Hepatocyte (in vitro differentiated cells): ENCODE measurements at regions not wholly inside any gene's neighbourhood (a gene's known extent, or its start where the extent isn't known, plus 50 kb on each side); places are given as distances from the start of the nearest gene placed in this dataset.

Experiments
- DNase-seq: peaks from one replicate; pipeline ENCODE4 v3.0.0-alpha.2; 2016; ENCODE audit warnings: low spot score
- H2AFZ ChIP-seq: fragments of 200-600 bp; sonication (generic); 2 replicates; pipeline ENCODE4 v1.6.0; 2016; ENCODE audit warnings: antibody characterized with exemption, mild to moderate bottlenecking
- H3K27ac ChIP-seq: fragments of 200-600 bp; sonication (generic); 2 replicates; pipeline ENCODE4 v1.5.1; 2016; ENCODE audit warnings: mild to moderate bottlenecking
- H3K27me3 ChIP-seq: fragments of 200-600 bp; sonication (generic); 2 replicates; pipeline ENCODE4 v1.6.1; 2016
- H3K36me3 ChIP-seq: fragments of 200-600 bp; sonication (generic); replicated peaks from 2 replicates; pipeline ENCODE4 v1.5.1; 2016; ENCODE audit warnings: low read depth; ENCODE audit not compliant: insufficient read depth
- H3K4me1 ChIP-seq: fragments of 200-600 bp; sonication (generic); 2 replicates; pipeline ENCODE4 v1.5.1; 2016; ENCODE audit warnings: mild to moderate bottlenecking, moderate library complexity; ENCODE audit not compliant: insufficient read depth
- H3K4me2 ChIP-seq: fragments of 200-600 bp; sonication (generic); 2 replicates; pipeline ENCODE4 v1.6.0; 2016
- H3K4me3 ChIP-seq: fragments of 200-600 bp; sonication (generic); 2 replicates; pipeline ENCODE4 v1.5.1; 2016; ENCODE audit warnings: mild to moderate bottlenecking
- H3K79me2 ChIP-seq: fragments of 200-600 bp; sonication (generic); 2 replicates; pipeline ENCODE4 v1.6.0; 2017; ENCODE audit warnings: mild to moderate bottlenecking
- H3K9me2 ChIP-seq: fragments of 200-600 bp; sonication (generic); replicated peaks from 2 replicates; pipeline ENCODE4 v1.6.0; 2017; ENCODE audit warnings: mild to moderate bottlenecking; ENCODE audit not compliant: insufficient read depth
- H3K9me3 ChIP-seq: fragments of 200-600 bp; sonication (generic); 2 replicates; pipeline ENCODE4 v1.5.1; 2016; ENCODE audit warnings: low read depth, mild to moderate bottlenecking
- H4K20me1 ChIP-seq: fragments of 200-600 bp; sonication (generic); 2 replicates; pipeline ENCODE4 v1.6.0; 2016; ENCODE audit warnings: mild to moderate bottlenecking; ENCODE audit not compliant: insufficient read depth, poor library complexity, severe bottlenecking
- EZH2 ChIP-seq: fragments of 200-600 bp; sonication (generic); IDR thresholded peaks from 2 replicates; pipeline ENCODE4 v1.6.1; 2016; ENCODE audit warnings: antibody characterized with exemption, mild to moderate bottlenecking, borderline replicate concordance
- EZH2phosphoT487 ChIP-seq: fragments of 200-600 bp; sonication (generic); IDR thresholded peaks from one replicate; pipeline ENCODE4 v1.6.1; 2018; ENCODE audit warnings: antibody characterized with exemption, mild to moderate bottlenecking, low read depth, moderate library complexity; ENCODE audit not compliant: unreplicated experiment, severe bottlenecking
- WGBS: methylation state at CpG from one replicate; pipeline ENCODE4 v1.1.6; 2016; ENCODE audit warnings: low lambda C conversion rate; ENCODE audit errors: missing lambda C conversion rate; 5-methylcytosine and 5-hydroxymethylcytosine counted together
- TF ChIP-seq, protein P1 (sequence below): fragments of 200-600 bp; sonication (generic); IDR thresholded peaks from 2 replicates; pipeline ENCODE4 v1.5.1; 2016; ENCODE audit warnings: antibody characterized with exemption, mild to moderate bottlenecking; ENCODE audit not compliant: poor library complexity

DNA sequence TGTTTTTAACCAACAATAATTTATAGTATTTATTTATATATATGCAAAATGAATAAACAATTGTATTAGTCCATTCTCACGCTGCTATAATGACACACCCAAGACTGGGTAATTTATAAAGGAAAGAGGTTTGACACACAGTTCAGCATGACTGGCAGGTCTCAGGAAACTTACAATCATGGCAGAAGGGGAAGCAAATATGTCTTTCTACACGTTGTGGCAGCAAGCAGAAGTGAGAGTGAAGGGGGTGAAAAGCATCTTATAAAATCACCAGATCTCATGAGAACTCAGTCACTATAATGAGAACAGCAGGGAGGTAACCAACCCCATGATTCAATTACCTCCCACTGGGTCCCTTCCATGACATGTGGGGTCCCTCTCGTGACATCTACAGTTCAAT is 162.8 kb upstream of the SLITRK3 start:
- Histone ChIP-seq H3K4me3 (no peak overlapping the region), H3K9me3 (no peaks in the 10 kb centered on the region), H3K36me3 (no peaks in the 10 kb centered on the region), H3K4me1 (no peaks in the 10 kb centered on the region), H3K27ac (no peak overlapping the region), H3K27me3 (no peaks in the 10 kb centered on the region), H3K79me2 (no peaks in the 10 kb centered on the region), H4K20me1 (no peaks in the 10 kb centered on the region), H3K9me2 (no peaks in the 10 kb centered on the region), H2AFZ (no peak overlapping the region), H3K4me2 (no peak overlapping the region)
- DNase-seq = no peak
- no peak for TF ChIP-seq EZH2phosphoT487
- TF ChIP-seq EZH2 = no peak
- TF ChIP-seq, protein P1, sequence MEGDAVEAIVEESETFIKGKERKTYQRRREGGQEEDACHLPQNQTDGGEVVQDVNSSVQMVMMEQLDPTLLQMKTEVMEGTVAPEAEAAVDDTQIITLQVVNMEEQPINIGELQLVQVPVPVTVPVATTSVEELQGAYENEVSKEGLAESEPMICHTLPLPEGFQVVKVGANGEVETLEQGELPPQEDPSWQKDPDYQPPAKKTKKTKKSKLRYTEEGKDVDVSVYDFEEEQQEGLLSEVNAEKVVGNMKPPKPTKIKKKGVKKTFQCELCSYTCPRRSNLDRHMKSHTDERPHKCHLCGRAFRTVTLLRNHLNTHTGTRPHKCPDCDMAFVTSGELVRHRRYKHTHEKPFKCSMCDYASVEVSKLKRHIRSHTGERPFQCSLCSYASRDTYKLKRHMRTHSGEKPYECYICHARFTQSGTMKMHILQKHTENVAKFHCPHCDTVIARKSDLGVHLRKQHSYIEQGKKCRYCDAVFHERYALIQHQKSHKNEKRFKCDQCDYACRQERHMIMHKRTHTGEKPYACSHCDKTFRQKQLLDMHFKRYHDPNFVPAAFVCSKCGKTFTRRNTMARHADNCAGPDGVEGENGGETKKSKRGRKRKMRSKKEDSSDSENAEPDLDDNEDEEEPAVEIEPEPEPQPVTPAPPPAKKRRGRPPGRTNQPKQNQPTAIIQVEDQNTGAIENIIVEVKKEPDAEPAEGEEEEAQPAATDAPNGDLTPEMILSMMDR = no peak
- WGBS = 74% methylated on average over 3 of the region's 3 CpGs

DNA sequence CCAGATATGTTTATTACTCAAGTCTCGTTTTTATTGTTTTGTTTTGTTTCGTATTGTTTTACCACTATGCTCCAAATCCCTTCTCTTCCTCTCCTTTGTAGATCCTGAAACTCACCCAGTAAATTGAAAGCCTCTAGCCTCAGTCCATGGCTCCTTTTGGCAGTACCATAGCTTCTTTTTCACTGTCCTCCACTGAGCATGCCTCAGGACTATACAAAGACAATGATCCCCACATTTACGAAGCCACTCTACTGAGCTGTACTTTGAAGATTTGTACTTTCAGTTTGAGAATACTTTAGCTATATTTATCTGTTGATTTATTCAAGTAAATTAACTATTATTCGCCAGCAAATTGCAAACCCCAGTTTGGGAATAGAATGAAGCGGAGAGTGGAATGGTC is 159.1 kb upstream of the SLITRK3 start:
- no peaks in the 10 kb centered on the region for H4K20me1 ChIP-seq
- TF ChIP-seq EZH2phosphoT487 (no peak), EZH2 (no peak)
- TF ChIP-seq, protein P1 = no peak
- DNase-seq = no peak
- no peaks in the 10 kb centered on the region for H3K9me3 ChIP-seq
- WGBS = 89% methylated on average over 5 of the region's 5 CpGs
- H2AFZ ChIP-seq = no peak overlapping the region
- no peak overlapping the region for H3K27ac ChIP-seq
- no peaks in the 10 kb centered on the region for H3K36me3 ChIP-seq
- no peaks in the 10 kb centered on the region for H3K4me1 ChIP-seq
- H3K4me3 ChIP-seq = no peak overlapping the region
- H3K27me3 ChIP-seq = no peaks in the 10 kb centered on the region
- H3K9me2 ChIP-seq = no peaks in the 10 kb centered on the region
- H3K4me2 ChIP-seq = no peak overlapping the region
- H3K79me2 ChIP-seq = no peaks in the 10 kb centered on the region

DNA sequence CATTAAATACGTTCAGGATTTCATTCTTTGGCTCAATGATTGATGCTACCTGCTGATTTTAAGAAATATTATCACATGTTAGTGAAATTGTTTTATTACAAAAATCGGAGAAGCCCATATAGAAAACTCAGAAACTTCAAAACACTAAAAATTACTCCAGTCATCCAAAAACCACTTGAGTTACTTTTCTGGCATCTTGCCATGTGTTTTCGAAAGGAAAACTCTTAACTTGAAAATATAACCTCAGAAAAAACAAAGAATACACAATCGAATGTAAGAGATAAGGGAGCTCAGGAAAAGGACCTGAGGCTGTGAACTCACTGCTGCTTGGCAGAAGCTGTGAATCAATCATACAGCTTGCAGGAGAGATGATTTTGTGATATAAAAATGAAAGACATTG is 151.3 kb upstream of the SLITRK3 start:
- H3K4me1 ChIP-seq = no peaks in the 10 kb centered on the region
- H3K4me3 ChIP-seq = no peak overlapping the region
- H3K36me3 ChIP-seq = no peaks in the 10 kb centered on the region
- H3K27me3 ChIP-seq = no peaks in the 10 kb centered on the region
- H3K9me2 ChIP-seq = no peaks in the 10 kb centered on the region
- H3K4me2 ChIP-seq = no peak overlapping the region
- no peaks in the 10 kb centered on the region for H3K9me3 ChIP-seq
- H3K79me2 ChIP-seq = no peaks in the 10 kb centered on the region
- no peak overlapping the region for H3K27ac ChIP-seq
- DNase-seq = no peak
- no peak overlapping the region for H2AFZ ChIP-seq
- TF ChIP-seq, protein P1 = no peak
- TF ChIP-seq EZH2phosphoT487 (no peak), EZH2 (no peak)
- H4K20me1 ChIP-seq = no peaks in the 10 kb centered on the region
- 75% methylated on average over 4 of the region's 4 CpGs for WGBS

DNA sequence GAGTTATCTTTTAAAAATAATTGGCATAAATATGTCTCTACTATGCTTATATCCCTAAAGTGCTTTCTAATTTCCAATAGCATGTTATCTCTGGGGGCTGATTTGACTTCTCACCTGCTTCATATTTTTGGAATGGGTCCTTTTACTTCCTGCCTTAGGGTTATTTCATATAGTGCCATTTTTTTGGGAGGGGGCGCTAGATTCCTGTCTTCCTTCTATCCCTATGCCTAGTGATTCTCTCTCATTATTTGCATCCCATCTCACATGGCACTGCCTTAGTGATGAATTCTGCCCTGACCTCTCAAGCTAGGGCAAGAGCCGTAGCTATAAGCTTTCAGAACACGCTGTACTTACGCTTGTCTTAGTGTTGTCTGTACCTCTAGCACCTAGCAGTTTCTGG is 150.3 kb upstream of the SLITRK3 start:
- Histone ChIP-seq H3K9me3 (no peaks in the 10 kb centered on the region), H2AFZ (no peak overlapping the region), H3K4me2 (no peak overlapping the region), H3K79me2 (no peaks in the 10 kb centered on the region), H3K36me3 (no peaks in the 10 kb centered on the region), H3K4me1 (no peaks in the 10 kb centered on the region), H3K4me3 (no peak overlapping the region), H3K9me2 (no peaks in the 10 kb centered on the region), H3K27ac (no peak overlapping the region), H3K27me3 (no peaks in the 10 kb centered on the region), H4K20me1 (no peaks in the 10 kb centered on the region)
- no peak for TF ChIP-seq EZH2phosphoT487
- TF ChIP-seq EZH2 = no peak
- TF ChIP-seq, protein P1 = no peak
- WGBS = 63% methylated on average over 4 of the region's 4 CpGs
- no peak for DNase-seq
